ENCODE measurements at regions not wholly inside any gene's neighbourhood (a gene's known extent, or its start where the extent isn't known, plus 50 kb on each side); places are given as distances from the start of the nearest gene placed in this dataset.

- DNase-seq: no peak
These were observed 59.1 kb upstream of the BICD1 start for GRCh38 chr12:32047357-32048212.

GRCh38 chr12:32048791-32049190 is 57.9 kb upstream of the BICD1 start:
- no peak for DNase-seq

GRCh38 chr12:32049956-32050355 is 56.7 kb upstream of the BICD1 start:
- DNase-seq: no peak

GRCh38 chr12:32051511-32052211 is 55.0 kb upstream of the BICD1 start:
- DNase-seq: no peak

- no peak for DNase-seq
These were observed 54.4 kb upstream of the BICD1 start for GRCh38 chr12:32052212-32052713.

GRCh38 chr12:32053881-32054624 is 52.6 kb upstream of the BICD1 start:
- no peak for DNase-seq

Data from hindlimb muscle (tissue), 1 donor.